MCF 10A (cell line): ENCODE measurements at regions not wholly inside any gene's neighbourhood (a gene's known extent, or its start where the extent isn't known, plus 50 kb on each side); places are given as distances from the start of the nearest gene placed in this dataset.

ENCODE experiments used
- BruUV-seq: library from RNA; stranded (reverse); fragments of 400-500 nt; replicated peaks from 2 replicates; lab custom pipeline; 2021; lab: Mats Ljungman, UMichigan
- CTCF ChIA-PET: fragments of 300-600 bp; sonication (Branson Sonifier 250); formaldehyde crosslinking; extraction: SDS; loops from one replicate; lab custom pipeline; 2021; ENCODE audit warnings: antibody characterized with exemption, inconsistent platforms; lab: Yijun Ruan, JAX
- POLR2A ChIA-PET: fragments of 300-600, 350-650 bp; sonication (Branson Sonifier 250); formaldehyde crosslinking; extraction: SDS; loops from one replicate; lab custom pipeline; 2020; ENCODE audit warnings: antibody characterized with exemption, inconsistent platforms; lab: Yijun Ruan, JAX
- DNase-seq: peaks from one replicate; pipeline ENCODE4 v3.0.0-alpha.2; 2018; ENCODE audit not compliant: unreplicated experiment
- H3K27ac Mint-ChIP-seq: one replicate; pipeline ENCODE4 v1.8.0; 2022; ENCODE audit warnings: mild to moderate bottlenecking, low read depth, mixed read lengths; ENCODE audit not compliant: unreplicated experiment
- H3K27me3 Mint-ChIP-seq: one replicate; pipeline ENCODE4 v1.8.0; 2022; ENCODE audit warnings: mixed read lengths; ENCODE audit not compliant: insufficient read depth, unreplicated experiment
- H3K36me3 Mint-ChIP-seq: one replicate; pipeline ENCODE4 v1.8.0; 2022; ENCODE audit warnings: mild to moderate bottlenecking, moderate library complexity, mixed read lengths; ENCODE audit not compliant: insufficient read depth, unreplicated experiment
- H3K4me1 Mint-ChIP-seq: one replicate; pipeline ENCODE4 v1.8.0; 2022; ENCODE audit warnings: mixed read lengths; ENCODE audit not compliant: insufficient read depth, unreplicated experiment
- H3K4me3 Mint-ChIP-seq: one replicate; pipeline ENCODE4 v1.8.0; 2022; ENCODE audit warnings: mild to moderate bottlenecking, moderate library complexity, mixed read lengths; ENCODE audit not compliant: unreplicated experiment
- H3K9me3 Mint-ChIP-seq: one replicate; pipeline ENCODE4 v1.8.0; 2022; ENCODE audit warnings: mixed read lengths; ENCODE audit not compliant: unreplicated experiment
- intact Hi-C: fragments of 100-400 bp; cut with micrococcal nuclease; formaldehyde crosslinking; loops from 2 replicates; pipeline ENCODE4 v1.14.1; 2022
- TF ChIP-seq, protein P1 (sequence below): fragments of 200-600 bp; IDR thresholded peaks from one replicate; pipeline ENCODE4 v1.8.0; 2022; ENCODE audit warnings: antibody characterized with exemption, mild to moderate bottlenecking; ENCODE audit not compliant: unreplicated experiment

- CTCF ChIA-PET: no interaction called here
Measured at GRCh38 chr10:35726846-35727245, 84.8 kb upstream of the FZD8 start.

DNA sequence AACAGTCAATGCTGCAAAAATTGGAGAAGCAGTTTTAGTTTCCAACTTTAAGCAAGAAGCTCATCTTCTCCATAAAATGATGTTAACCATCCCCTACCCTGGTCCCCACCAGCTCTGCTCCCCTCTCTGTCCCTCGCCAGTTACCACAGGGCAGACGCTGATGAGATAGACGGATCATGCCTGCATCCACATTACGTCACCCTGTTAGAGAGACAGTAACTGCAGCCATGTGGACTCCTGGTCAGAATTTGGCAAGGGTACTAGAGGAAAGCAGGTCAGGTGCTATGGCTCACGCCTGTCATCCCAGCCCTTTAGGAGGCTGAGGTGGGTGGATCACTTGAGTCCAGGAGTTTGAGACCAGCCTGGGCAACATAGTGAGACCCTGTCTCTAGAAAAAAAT, 81.9 kb upstream of the FZD8 start:
- intact Hi-C loops: no loop called here

More at GRCh38 chr10:35726846-35727245, 84.8 kb upstream of the FZD8 start:
- H3K9me3 Mint-ChIP-seq: no peaks in the 10 kb centered on the region
- DNase-seq: no peak
- H3K27me3 Mint-ChIP-seq: peaks cover 13% of the 10 kb centered on the region
- intact Hi-C loops: no loop called here
- TF ChIP-seq, protein P1, sequence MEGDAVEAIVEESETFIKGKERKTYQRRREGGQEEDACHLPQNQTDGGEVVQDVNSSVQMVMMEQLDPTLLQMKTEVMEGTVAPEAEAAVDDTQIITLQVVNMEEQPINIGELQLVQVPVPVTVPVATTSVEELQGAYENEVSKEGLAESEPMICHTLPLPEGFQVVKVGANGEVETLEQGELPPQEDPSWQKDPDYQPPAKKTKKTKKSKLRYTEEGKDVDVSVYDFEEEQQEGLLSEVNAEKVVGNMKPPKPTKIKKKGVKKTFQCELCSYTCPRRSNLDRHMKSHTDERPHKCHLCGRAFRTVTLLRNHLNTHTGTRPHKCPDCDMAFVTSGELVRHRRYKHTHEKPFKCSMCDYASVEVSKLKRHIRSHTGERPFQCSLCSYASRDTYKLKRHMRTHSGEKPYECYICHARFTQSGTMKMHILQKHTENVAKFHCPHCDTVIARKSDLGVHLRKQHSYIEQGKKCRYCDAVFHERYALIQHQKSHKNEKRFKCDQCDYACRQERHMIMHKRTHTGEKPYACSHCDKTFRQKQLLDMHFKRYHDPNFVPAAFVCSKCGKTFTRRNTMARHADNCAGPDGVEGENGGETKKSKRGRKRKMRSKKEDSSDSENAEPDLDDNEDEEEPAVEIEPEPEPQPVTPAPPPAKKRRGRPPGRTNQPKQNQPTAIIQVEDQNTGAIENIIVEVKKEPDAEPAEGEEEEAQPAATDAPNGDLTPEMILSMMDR: no peak
- no peaks in the 10 kb centered on the region for H3K4me1 Mint-ChIP-seq
- H3K27ac Mint-ChIP-seq: no peak overlapping the region
- BruUV-seq: no TSS peak
- no peaks in the 10 kb centered on the region for H3K36me3 Mint-ChIP-seq
- POLR2A ChIA-PET: no interaction called here
- H3K4me3 Mint-ChIP-seq: no peak overlapping the region

GRCh38 chr10:35723059-35723458, 81.0 kb upstream of the FZD8 start:
- TF ChIP-seq, protein P1: no peak
- ChIA-PET CTCF (no interaction called here), POLR2A (no interaction called here)
- Mint-ChIP-seq H3K27me3 (peaks cover 13% of the 10 kb centered on the region), H3K4me3 (no peak overlapping the region), H3K27ac (no peak overlapping the region), H3K9me3 (no peaks in the 10 kb centered on the region), H3K4me1 (no peaks in the 10 kb centered on the region), H3K36me3 (no peaks in the 10 kb centered on the region)
- no peak for DNase-seq
- no TSS peak for BruUV-seq
- intact Hi-C loops: no loop called here

More for the DNA sequence above, 81.9 kb upstream of the FZD8 start:
- CTCF ChIA-PET: no interaction called here
- Mint-ChIP-seq H3K4me3 (no peak overlapping the region), H3K9me3 (no peaks in the 10 kb centered on the region), H3K27me3 (peaks cover 13% of the 10 kb centered on the region), H3K27ac (no peak overlapping the region), H3K4me1 (no peaks in the 10 kb centered on the region), H3K36me3 (no peaks in the 10 kb centered on the region)
- POLR2A ChIA-PET: no interaction called here
- no peak for DNase-seq
- TF ChIP-seq, protein P1: no peak
- no TSS peak for BruUV-seq

- Mint-ChIP-seq H3K4me3 (no peak overlapping the region), H3K9me3 (no peaks in the 10 kb centered on the region), H3K36me3 (no peaks in the 10 kb centered on the region), H3K4me1 (no peaks in the 10 kb centered on the region), H3K27me3 (peaks cover 13% of the 10 kb centered on the region), H3K27ac (no peak overlapping the region)
- ChIA-PET CTCF (no interaction called here), POLR2A (no interaction called here)
- intact Hi-C loops: no loop called here
- BruUV-seq: no TSS peak
- no peak for DNase-seq
- TF ChIP-seq, protein P1: no peak
Measured at GRCh38 chr10:35722636-35723035, 80.5 kb upstream of the FZD8 start.
